NT2/D1 (cell line): ENCODE measurements at regions not wholly inside any gene's neighbourhood (a gene's known extent, or its start where the extent isn't known, plus 50 kb on each side); places are given as distances from the start of the nearest gene placed in this dataset.

Experiments used
- SUZ12 ChIP-seq: IDR thresholded peaks from 2 replicates; pipeline ENCODE4 v1.6.1; 2011; ENCODE audit not compliant: insufficient read length, insufficient read depth; ENCODE audit errors: extremely low read depth
- YY1 ChIP-seq: IDR thresholded peaks from 2 replicates; pipeline ENCODE4 v1.6.1; 2011; ENCODE audit not compliant: insufficient read length, insufficient read depth
- ZNF274 ChIP-seq: IDR thresholded peaks from 2 replicates; pipeline ENCODE4 v1.6.1; 2011; ENCODE audit warnings: mild to moderate bottlenecking, low read depth, low read length

DNA sequence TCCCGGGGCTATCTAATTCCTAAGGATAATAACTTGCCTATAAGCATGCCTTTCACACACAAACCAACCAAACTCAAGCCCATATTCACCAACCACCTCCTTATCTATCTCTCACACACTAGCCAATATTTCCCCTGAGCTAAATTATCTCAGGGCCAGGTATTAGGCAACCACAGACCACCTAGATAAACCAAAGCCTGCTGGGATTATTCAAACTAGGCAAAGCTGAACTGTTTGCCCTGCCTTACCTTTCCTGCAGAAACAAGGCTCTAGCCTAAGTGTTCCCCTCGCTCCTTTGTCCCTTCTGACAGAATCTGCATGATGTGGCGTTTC lies 114.7 kb upstream of the EEA1 start:
- TF ChIP-seq YY1: no peak
- no peak for TF ChIP-seq SUZ12
- TF ChIP-seq ZNF274: no peak
